ENCODE measurements at regions not wholly inside any gene's neighbourhood (a gene's known extent, or its start where the extent isn't known, plus 50 kb on each side); places are given as distances from the start of the nearest gene placed in this dataset.

DNA sequence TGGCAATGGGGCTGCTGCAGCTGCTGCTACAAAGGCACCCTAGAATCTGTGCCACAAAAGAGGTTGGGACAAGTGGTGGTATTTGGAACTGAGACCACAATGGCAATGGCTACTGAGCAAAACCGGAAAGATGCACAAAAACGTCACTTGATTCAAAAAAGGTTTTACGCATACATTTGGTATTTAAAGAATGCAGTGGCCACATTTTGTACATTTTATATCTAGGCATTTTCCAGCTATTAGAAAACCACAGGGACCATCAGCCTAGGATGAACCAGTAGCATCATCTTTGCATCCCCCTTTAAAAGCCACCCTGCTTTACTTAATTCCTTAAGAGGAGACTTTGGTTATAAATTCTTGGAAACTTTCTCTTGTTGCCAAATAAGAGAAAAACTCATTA is 104.8 kb upstream of the CXCL13 start:
- TF ChIP-seq EZH2phosphoT487 (IDR thresholded peaks at IDR 0.05; ENCODE audit: low read depth): no peak
- TF ChIP-seq, protein P1, sequence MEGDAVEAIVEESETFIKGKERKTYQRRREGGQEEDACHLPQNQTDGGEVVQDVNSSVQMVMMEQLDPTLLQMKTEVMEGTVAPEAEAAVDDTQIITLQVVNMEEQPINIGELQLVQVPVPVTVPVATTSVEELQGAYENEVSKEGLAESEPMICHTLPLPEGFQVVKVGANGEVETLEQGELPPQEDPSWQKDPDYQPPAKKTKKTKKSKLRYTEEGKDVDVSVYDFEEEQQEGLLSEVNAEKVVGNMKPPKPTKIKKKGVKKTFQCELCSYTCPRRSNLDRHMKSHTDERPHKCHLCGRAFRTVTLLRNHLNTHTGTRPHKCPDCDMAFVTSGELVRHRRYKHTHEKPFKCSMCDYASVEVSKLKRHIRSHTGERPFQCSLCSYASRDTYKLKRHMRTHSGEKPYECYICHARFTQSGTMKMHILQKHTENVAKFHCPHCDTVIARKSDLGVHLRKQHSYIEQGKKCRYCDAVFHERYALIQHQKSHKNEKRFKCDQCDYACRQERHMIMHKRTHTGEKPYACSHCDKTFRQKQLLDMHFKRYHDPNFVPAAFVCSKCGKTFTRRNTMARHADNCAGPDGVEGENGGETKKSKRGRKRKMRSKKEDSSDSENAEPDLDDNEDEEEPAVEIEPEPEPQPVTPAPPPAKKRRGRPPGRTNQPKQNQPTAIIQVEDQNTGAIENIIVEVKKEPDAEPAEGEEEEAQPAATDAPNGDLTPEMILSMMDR (IDR thresholded peaks at IDR 0.05; ENCODE audit: low read depth, low read length): no peak
